Caco-2 (cell line): ENCODE measurements at regions not wholly inside any gene's neighbourhood (a gene's known extent, or its start where the extent isn't known, plus 50 kb on each side); places are given as distances from the start of the nearest gene placed in this dataset.
"Not testable (repeated sequence)": the region's sequence is repeated elsewhere in the genome, so short reads cannot be mapped to it uniquely, and the experiment has no call there.

Source experiments
- BruUV-seq: library from RNA; stranded (reverse); fragments of 400-500 nt; replicated peaks from 2 replicates; lab custom pipeline; 2021; lab: Mats Ljungman, UMichigan
- CTCF ChIA-PET: fragments of 300-600 bp; sonication (Branson Sonifier 250); formaldehyde crosslinking; loops from one replicate; lab custom pipeline; 2022; ENCODE audit warnings: antibody characterized with exemption; lab: Charles Lee
- POLR2A ChIA-PET: fragments of 300-600 bp; sonication (Branson Sonifier 250); formaldehyde crosslinking; loops from one replicate; lab custom pipeline; 2022; ENCODE audit warnings: antibody characterized with exemption; lab: Charles Lee
- DNase-seq, 2 experiments: peaks; one replicate each; pipeline versions ENCODE4 v3.0.0 to v3.0.0-alpha.2; 2020 to 2022
- H3K27me3 ChIP-seq: replicated peaks from 2 replicates; pipeline ENCODE4 v1.6.0; 2011; ENCODE audit warnings: low read length; ENCODE audit not compliant: control insufficient read depth, insufficient read depth
- H3K36me3 ChIP-seq: 2 replicates; pipeline ENCODE4 v1.5.1; 2011; ENCODE audit warnings: low read length; ENCODE audit not compliant: control insufficient read depth, insufficient read depth
- H3K4me1 ChIP-seq: fragments of 250-450 bp; sonication (Bioruptor Pico); 2 replicates; pipeline ENCODE4 v1.5.1; 2020; ENCODE audit warnings: mild to moderate bottlenecking
- H3K4me3 ChIP-seq: 2 replicates; pipeline ENCODE4 v1.5.1; 2011; ENCODE audit warnings: low read depth, mild to moderate bottlenecking, control low read depth, low read length
- H3K9me3 ChIP-seq: fragments of 250-450 bp; sonication (Bioruptor Pico); 2 replicates; pipeline ENCODE4 v1.5.1; 2020; ENCODE audit warnings: mild to moderate bottlenecking, moderate library complexity
- H3K27ac Mint-ChIP-seq: one replicate; pipeline ENCODE4 v1.8.0; 2022; ENCODE audit warnings: mixed read lengths; ENCODE audit not compliant: unreplicated experiment
- H3K27me3 Mint-ChIP-seq: one replicate; pipeline ENCODE4 v1.8.0; 2022; ENCODE audit warnings: mixed read lengths; ENCODE audit not compliant: insufficient read depth, unreplicated experiment
- H3K36me3 Mint-ChIP-seq: one replicate; pipeline ENCODE4 v1.8.0; 2022; ENCODE audit warnings: mild to moderate bottlenecking, mixed read lengths; ENCODE audit not compliant: insufficient read depth, unreplicated experiment
- H3K4me1 Mint-ChIP-seq: one replicate; pipeline ENCODE4 v1.8.0; 2022; ENCODE audit warnings: low read depth, mixed read lengths; ENCODE audit not compliant: unreplicated experiment
- H3K4me3 Mint-ChIP-seq: one replicate; pipeline ENCODE4 v1.8.0; 2022; ENCODE audit warnings: mild to moderate bottlenecking, moderate library complexity, mixed read lengths; ENCODE audit not compliant: unreplicated experiment
- H3K9me3 Mint-ChIP-seq: one replicate; pipeline ENCODE4 v1.8.0; 2022; ENCODE audit warnings: mixed read lengths; ENCODE audit not compliant: unreplicated experiment
- CTCF ChIP-seq, 2 experiments: fragments of 200-600 bp in 1 of 2; IDR thresholded peaks; 1 replicate in 1 of 2; 2 replicates in 1 of 2; pipeline versions ENCODE4 v1.5.1 to v1.8.0; 2011 to 2022; ENCODE audit warnings: antibody characterized with exemption in 1 of 2, control low read depth in 1 of 2, inconsistent platforms in 1 of 2, low read depth in 1 of 2, low read length in 1 of 2, mild to moderate bottlenecking in 1 of 2, moderate library complexity in 1 of 2; ENCODE audit not compliant: insufficient read depth in 1 of 2, severe bottlenecking in 1 of 2, unreplicated experiment in 1 of 2
- intact Hi-C: fragments of 100-400 bp; cut with micrococcal nuclease; formaldehyde crosslinking; loops from one replicate; pipeline ENCODE4 v1.10.0; 2022; ENCODE audit not compliant: unreplicated experiment

- no peak for TF ChIP-seq CTCF (IDR thresholded peaks at IDR 0.05; ENCODE audit: insufficient read depth in 1 of 2, low read depth in 1 of 2, low read length in 1 of 2, severe bottlenecking in 1 of 2, unreplicated experiment in 1 of 2)
- no peak overlapping the region for H3K4me3 Mint-ChIP-seq
- POLR2A ChIA-PET = no interaction called here
- no peak overlapping the region for H3K27ac Mint-ChIP-seq
- BruUV-seq = no TSS peak
- H3K27me3 ChIP-seq = no peaks in the 10 kb centered on the region
- intact Hi-C loops = no loop called here
- H3K27me3 Mint-ChIP-seq = peaks cover 4% of the 10 kb centered on the region
- no peak for DNase-seq
- H3K9me3 Mint-ChIP-seq = no peaks in the 10 kb centered on the region
- no peaks in the 10 kb centered on the region for H3K4me1 ChIP-seq
- H3K9me3 ChIP-seq = no peaks in the 10 kb centered on the region
- CTCF ChIA-PET = no interaction called here
- no peaks in the 10 kb centered on the region for H3K4me1 Mint-ChIP-seq
- no peaks in the 10 kb centered on the region for H3K36me3 ChIP-seq
- H3K4me3 ChIP-seq = no peak overlapping the region
- no peaks in the 10 kb centered on the region for H3K36me3 Mint-ChIP-seq
Observed at GRCh38 chr12:107375231-107375630, 281.9 kb upstream of the CRY1 start.

GRCh38 chr12:107377596-107378385 is 284.4 kb upstream of the CRY1 start:
- H3K4me1 Mint-ChIP-seq = no peaks in the 10 kb centered on the region
- no peak overlapping the region for H3K4me3 Mint-ChIP-seq
- DNase-seq = no peak
- H3K9me3 Mint-ChIP-seq = no peaks in the 10 kb centered on the region
- POLR2A ChIA-PET = no interaction called here
- intact Hi-C loops = no loop called here
- TF ChIP-seq CTCF (IDR thresholded peaks at IDR 0.05; ENCODE audit: insufficient read depth in 1 of 2, low read depth in 1 of 2, low read length in 1 of 2, severe bottlenecking in 1 of 2, unreplicated experiment in 1 of 2) = no peak
- no TSS peak for BruUV-seq
- Histone ChIP-seq H3K9me3 (no peaks in the 10 kb centered on the region), H3K27me3 (no peaks in the 10 kb centered on the region), H3K4me1 (no peaks in the 10 kb centered on the region), H3K4me3 (no peak overlapping the region), H3K36me3 (no peaks in the 10 kb centered on the region)
- H3K27ac Mint-ChIP-seq = no peak overlapping the region
- CTCF ChIA-PET = no interaction called here
- H3K36me3 Mint-ChIP-seq = no peaks in the 10 kb centered on the region
- H3K27me3 Mint-ChIP-seq = peaks cover 2% of the 10 kb centered on the region

GRCh38 chr12:107378609-107379008 is 285.3 kb upstream of the CRY1 start:
- no peak for TF ChIP-seq CTCF (IDR thresholded peaks at IDR 0.05; ENCODE audit: insufficient read depth in 1 of 2, low read depth in 1 of 2, low read length in 1 of 2, severe bottlenecking in 1 of 2, unreplicated experiment in 1 of 2)
- CTCF ChIA-PET = no interaction called here
- peaks cover 2% of the 10 kb centered on the region for H3K27me3 Mint-ChIP-seq
- no peaks in the 10 kb centered on the region for H3K36me3 ChIP-seq
- intact Hi-C loops = no loop called here
- no TSS peak for BruUV-seq
- no peaks in the 10 kb centered on the region for H3K9me3 Mint-ChIP-seq
- H3K27ac Mint-ChIP-seq = no peak overlapping the region
- POLR2A ChIA-PET = no interaction called here
- H3K4me3 ChIP-seq = no peak overlapping the region
- no peak for DNase-seq
- H3K4me3 Mint-ChIP-seq = no peak overlapping the region
- H3K9me3 ChIP-seq = no peaks in the 10 kb centered on the region
- H3K27me3 ChIP-seq = no peaks in the 10 kb centered on the region
- no peaks in the 10 kb centered on the region for H3K4me1 ChIP-seq
- no peaks in the 10 kb centered on the region for H3K36me3 Mint-ChIP-seq
- H3K4me1 Mint-ChIP-seq = no peaks in the 10 kb centered on the region

GRCh38 chr12:107379142-107379851 is 285.9 kb upstream of the CRY1 start:
- DNase-seq, H3K36me3 Mint-ChIP-seq, H3K36me3 ChIP-seq, intact Hi-C loops, CTCF ChIA-PET, BruUV-seq, H3K27me3 Mint-ChIP-seq, H3K4me1 ChIP-seq, H3K9me3 Mint-ChIP-seq, H3K4me3 ChIP-seq, H3K9me3 ChIP-seq, H3K4me3 Mint-ChIP-seq, H3K4me1 Mint-ChIP-seq, H3K27me3 ChIP-seq, H3K27ac Mint-ChIP-seq, POLR2A ChIA-PET: not testable (repeated sequence)
